Adrenal gland (tissue), 5 donors: ENCODE measurements at regions not wholly inside any gene's neighbourhood (a gene's known extent, or its start where the extent isn't known, plus 50 kb on each side); places are given as distances from the start of the nearest gene placed in this dataset.

Experiments used
- CTCF ChIP-seq, 6 experiments: fragments of 450-650 bp in 4 of 6; fragments of 200-600 bp in 2 of 6; sonication (generic) in 1 of 6; IDR thresholded peaks; 1 replicate in 5 of 6; 2 replicates in 1 of 6; pipeline versions ENCODE4 v1.5.1 to v1.8.0; 2016 to 2021; ENCODE audit warnings: antibody characterized with exemption in 6 of 6, mild to moderate bottlenecking in 2 of 6, moderate library complexity in 1 of 6
- POLR2A ChIP-seq, 2 donors: fragments of 450-650 bp; IDR thresholded peaks; one replicate each; pipeline ENCODE4 v1.6.1; 2017; ENCODE audit warnings: antibody characterized with exemption in 2 of 2, mild to moderate bottlenecking in 2 of 2, moderate library complexity in 1 of 2
- donor health status: DM: no; HTN: no; CAD: no.

GRCh38 chr2:239538357-239539052 lies 137.7 kb upstream of the HDAC4 start:
- TF ChIP-seq CTCF (IDR thresholded peaks at IDR 0.05) (no peak), POLR2A (IDR thresholded peaks at IDR 0.05) (no peak)
